Right renal cortex interstitium (tissue), 3 donors: ENCODE measurements at regions not wholly inside any gene's neighbourhood (a gene's known extent, or its start where the extent isn't known, plus 50 kb on each side); places are given as distances from the start of the nearest gene placed in this dataset.
A peak's percentile ranks its signal among the peaks of the same experiment; 100 is the strongest.

Experiments
- DNase-seq, 3 donors: peaks; one replicate each; pipeline ENCODE4 v3.0.0-alpha.2; 2013; ENCODE audit warnings: low read depth in 3 of 3, low spot score in 2 of 3

GRCh38 chr6:142558786-142559185, 257.0 kb downstream of the ADGRG6 start:
- no peak for DNase-seq

DNA sequence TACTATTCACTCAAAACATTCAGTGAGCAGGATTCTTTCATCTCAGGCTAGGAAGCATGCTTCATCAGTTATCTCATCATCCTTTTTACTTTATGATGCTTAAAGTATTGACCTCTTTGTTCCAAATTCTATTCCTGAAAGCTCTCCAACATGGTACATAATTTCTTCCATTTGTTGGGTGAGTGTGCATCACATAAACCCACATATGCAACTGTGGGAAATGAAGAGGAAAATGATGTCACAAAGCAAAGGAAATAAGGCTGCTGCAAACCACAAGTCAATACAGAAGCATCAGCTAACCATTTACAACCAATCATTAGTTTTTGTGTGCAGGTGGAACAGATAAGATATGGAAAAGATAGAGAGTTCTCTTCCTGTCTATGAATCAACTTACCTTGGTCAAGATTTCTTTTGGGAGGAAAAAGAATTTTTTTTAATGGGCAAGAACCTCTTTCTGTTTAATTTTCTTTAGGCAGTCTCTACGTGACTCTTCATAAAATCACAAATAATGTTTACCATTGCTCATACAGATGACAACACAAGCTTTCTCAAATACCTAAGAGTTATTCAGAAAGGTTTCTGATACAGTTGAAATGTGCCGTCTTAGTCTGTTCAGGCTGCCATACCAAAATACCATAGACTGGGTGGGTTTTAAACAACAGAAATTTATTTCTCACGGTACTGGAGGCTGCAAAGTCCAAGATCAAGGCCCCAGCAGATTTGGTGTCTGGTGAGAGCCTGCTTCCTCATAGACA, 259.9 kb downstream of the ADGRG6 start:
- DNase-seq = no peak

DNA sequence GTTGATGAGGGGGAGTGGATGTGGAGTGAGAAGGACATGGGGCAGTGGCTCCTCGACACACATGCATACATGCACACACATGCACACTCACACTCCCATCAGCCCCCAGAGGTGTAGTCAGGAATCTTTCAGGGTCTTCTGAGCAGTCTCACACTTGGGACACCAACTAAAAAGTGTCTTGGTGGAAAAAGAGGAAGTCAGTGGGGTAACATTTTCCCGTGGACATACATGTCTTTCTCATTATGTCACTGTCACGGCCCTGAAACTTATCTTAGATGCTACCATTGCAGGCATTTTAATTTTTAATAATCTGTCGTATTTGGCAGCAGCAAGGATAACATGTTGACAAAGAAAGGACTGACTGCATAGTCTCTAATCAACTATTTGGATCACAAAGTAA, 261.1 kb downstream of the ADGRG6 start:
- no peak for DNase-seq

GRCh38 chr6:142566628-142567396, 265.0 kb downstream of the ADGRG6 start:
- DNase-seq = peak; percentile 31 to 38 (median 38)

- DNase-seq = no peak
Observed at GRCh38 chr6:142567461-142567860, 265.7 kb downstream of the ADGRG6 start.

- no peak for DNase-seq
Observed at GRCh38 chr6:142568857-142569597, 267.2 kb downstream of the ADGRG6 start.

DNA sequence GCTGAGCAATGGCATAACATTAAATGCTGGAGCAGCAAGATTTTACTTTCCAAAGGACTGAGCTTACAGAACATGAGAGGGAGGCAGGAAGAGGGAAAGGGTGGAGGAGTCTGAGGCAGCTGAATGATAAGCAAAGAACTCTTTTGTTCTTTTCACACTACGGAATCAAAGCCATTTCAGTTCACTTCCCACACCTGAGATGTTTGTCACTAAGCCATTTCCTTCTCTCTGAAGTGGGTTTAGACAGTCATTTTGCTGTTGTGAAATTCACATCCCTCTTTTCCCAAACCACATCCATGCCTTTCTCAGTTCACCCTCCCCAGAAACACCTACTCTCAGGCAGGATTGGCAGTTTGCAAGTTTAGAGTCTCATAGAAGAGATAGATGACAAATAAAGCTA, 267.9 kb downstream of the ADGRG6 start:
- no peak for DNase-seq

DNA sequence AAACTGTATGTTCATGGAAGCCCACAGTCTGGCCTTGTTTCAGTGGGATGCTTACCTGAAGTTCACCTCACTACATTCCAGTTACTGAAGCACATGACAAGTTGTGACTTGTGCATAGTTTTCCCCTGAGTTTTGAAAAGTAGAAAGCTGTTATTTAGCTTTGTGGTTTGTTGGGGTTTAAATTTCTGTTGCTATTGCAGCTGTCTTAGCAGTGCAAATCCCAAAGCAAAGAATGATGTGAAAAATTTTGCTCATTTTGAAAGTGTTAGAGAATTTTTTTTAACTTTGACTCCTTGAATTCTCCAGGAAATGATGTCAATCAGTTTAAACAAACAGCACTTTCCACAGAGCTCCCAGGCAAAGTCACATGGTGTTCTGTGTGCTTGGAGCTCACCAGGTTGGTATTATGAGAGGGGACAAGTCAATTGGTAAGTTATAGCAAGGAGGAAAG, 268.4 kb downstream of the ADGRG6 start:
- DNase-seq = no peak

DNA sequence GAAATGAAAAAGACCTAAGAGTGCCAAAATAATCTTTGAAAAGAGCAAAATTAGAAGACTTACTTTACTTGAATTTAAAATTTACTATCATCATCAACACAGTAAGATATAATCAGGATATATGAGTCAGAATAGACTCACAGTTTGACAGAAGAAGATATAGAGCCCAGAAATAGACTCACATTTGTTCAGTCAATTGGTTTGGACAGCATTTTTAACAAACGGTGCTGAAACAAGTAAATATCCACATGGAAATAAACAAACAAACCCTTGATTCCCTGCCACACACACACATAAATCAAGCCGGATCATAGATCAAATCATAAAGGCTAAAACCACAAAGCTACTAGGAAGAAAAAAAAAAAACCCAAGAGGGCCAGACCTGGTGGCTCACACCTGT, 291.1 kb downstream of the ADGRG6 start:
- no peak for DNase-seq

DNA sequence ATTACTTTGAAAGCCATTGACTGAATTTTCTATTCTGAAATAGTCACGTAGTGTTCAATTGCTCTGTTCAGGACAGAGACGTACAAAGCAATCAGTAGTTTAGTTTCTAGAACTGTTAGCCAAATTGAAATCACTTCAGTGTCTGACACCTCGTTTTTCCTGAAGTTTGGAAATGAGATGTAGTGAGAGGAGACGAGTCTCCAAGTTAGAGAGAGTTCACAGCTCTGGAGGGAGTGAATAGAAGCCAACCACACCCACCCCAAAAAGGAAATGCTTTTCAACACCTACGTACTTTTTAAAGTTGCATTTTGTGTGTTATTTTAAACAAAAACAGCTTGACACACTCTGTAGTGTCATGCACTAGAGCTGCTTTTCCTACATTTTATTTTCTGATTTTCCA, 296.0 kb downstream of the ADGRG6 start:
- no peak for DNase-seq

DNA sequence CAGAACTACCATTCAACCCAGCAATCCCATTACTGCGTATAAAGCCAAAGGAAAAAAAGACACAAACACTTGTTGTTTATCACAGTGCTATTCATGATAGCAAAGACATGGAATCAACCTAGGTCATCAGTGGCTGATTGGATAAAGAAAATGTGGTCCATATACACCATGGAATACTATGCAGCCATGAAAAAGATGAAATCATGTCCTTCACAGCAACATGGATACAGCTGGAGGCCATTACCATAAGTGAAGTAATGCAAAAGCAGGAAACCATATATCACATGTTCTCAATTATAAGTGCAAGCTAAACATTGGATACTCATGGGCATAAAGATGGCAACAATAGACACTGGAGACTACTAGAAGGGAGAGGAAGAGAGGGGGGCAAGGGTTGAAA, 299.6 kb downstream of the ADGRG6 start:
- DNase-seq = no peak

DNA sequence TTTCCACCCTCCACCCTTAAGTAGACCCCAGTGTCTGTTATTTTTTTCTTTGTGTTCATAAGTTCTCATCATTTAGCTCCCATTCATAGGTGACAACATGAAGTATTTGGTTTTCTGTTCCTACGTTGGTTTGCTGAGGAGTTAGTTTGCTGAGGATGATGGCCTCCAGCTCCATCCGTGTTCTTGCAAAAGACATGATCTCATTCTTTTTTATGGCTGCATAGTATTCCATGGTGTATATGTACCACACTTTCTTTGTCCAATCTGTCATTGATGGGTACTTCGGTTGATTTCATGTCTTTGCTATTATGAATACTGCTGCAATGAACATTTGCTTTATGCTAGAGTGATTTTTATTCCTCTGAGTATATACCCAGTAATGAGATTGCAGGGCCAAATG, 301.2 kb downstream of the ADGRG6 start:
- no peak for DNase-seq

DNA sequence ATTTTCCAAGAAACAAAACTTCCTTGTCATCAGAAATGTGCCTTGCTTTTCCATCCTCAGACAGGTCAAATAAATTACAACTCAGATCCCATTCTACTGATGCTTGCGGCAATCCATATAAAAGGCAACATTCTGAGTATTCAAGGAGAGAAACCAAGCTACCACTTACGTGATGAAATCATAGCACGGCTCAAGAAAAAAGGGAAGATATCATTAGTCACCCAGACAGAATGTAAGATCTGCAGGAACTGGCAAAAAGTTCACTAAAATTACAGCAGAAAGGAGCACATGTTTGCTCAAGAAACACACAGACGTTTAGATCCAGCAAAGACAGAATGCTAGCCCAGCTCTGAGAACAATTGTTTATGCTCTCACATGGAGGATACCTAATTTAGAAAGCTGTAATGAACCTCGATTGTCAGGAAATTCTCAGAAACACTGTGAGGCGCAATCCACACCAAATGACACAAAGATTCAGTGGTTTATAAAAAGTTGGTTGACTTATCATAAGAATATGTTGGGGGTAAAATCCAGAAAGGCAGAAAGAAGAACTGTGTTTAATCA, 304.2 kb downstream of the ADGRG6 start:
- no peak for DNase-seq

DNA sequence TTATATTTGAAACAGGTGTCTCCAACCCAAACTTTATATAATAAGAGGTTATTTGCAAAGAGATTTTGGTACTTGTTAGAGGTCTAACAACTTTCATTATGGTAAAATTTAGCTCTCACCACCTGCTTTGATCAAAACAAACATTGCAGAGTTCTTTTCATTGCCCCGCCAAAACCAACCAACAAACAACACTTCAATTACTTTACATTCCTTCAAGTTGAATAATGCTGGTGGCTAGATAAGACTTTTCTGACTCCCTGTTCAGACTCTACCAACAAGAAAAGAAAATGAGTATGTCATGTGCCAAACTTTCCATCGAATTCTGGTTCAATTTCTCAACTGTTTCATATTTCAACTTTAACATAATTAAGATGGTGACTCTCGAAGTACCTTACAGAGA, 311.1 kb downstream of the ADGRG6 start:
- DNase-seq = no peak

- no peak for DNase-seq
Observed at GRCh38 chr6:142613981-142614380, 312.2 kb downstream of the ADGRG6 start.

DNA sequence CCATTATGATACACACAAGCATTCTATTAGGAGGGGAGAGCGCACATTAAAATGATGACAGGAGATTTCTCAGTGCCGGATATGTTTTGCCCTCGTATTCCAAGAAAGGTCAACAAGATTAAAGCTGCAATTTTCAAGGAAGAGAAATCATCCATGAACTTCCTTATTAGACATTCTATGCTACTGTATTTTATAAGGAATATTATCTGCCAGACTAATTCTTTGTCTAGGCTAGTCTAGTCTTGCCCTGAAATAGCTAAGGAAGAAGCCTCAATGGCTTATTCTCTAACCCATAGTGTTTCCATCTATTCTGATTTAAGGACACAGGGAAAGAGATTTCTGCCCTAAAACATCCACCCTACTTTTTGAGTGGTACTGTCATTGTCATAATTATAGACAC, 315.4 kb downstream of the ADGRG6 start:
- no peak for DNase-seq

DNA sequence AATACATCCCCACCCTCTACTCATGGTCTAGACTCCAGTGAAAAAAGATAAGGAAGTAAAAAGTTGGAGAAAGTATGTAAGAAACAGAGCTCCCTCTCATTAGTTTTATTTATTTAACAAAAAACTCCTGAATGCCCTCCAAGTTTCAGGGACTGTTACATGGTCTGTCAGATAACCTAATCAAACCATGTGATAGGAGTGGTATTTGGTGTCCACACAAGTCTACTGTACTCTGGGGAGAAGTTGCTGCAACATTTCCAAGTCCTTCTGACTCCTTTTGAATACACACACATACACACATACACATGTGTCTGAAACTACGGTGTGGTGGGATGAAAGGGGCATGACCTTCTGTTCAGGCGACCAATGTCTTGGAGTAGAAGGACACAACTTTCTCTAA, 320.0 kb downstream of the ADGRG6 start:
- DNase-seq = no peak

GRCh38 chr6:142624978-142625715, 319.8 kb downstream of the HIVEP2 start:
- no peak for DNase-seq

- no peak for DNase-seq
Observed at GRCh38 chr6:142627474-142627873, 317.5 kb downstream of the HIVEP2 start.
